H1 (cell line): ENCODE measurements at regions not wholly inside any gene's neighbourhood (a gene's known extent, or its start where the extent isn't known, plus 50 kb on each side); places are given as distances from the start of the nearest gene placed in this dataset.

Experiments used
- CTCF ChIA-PET: fragments of 300-600 bp; sonication (Branson Sonifier 250); formaldehyde crosslinking; loops from one replicate; lab custom pipeline; 2021; ENCODE audit not compliant: partially characterized antibody; lab: Charles Lee
- POLR2A ChIA-PET: fragments of 300-600 bp; sonication (Branson Sonifier 250); formaldehyde crosslinking; loops from one replicate; lab custom pipeline; 2021; ENCODE audit warnings: inconsistent platforms; ENCODE audit not compliant: partially characterized antibody; lab: Charles Lee
- DNase-seq, 2 experiments: peaks; one replicate each; pipeline versions ENCODE4 v3.0.0 to v3.0.0-alpha.2; 2010 to 2022; ENCODE audit warnings: low spot score in 2 of 2, low read depth in 1 of 2, mixed read lengths in 1 of 2
- FAIRE-seq: peaks from 2 replicates; lab custom pipeline; 2011; peaks lifted over from hg19 to GRCh38; lab: Jason Lieb, UNC
- H2AFZ ChIP-seq: 2 replicates; pipeline ENCODE4 v1.8.1; 2012; ENCODE audit warnings: low read length, inconsistent platforms
- H2AK5ac ChIP-seq: 2 replicates; pipeline ENCODE4 v1.6.1; 2013; ENCODE audit warnings: low read depth, low read length
- H2BK120ac ChIP-seq: replicated peaks from 2 replicates; pipeline ENCODE3; 2013; ENCODE audit warnings: low read depth, low read length, inconsistent platforms
- H2BK12ac ChIP-seq: 2 replicates; pipeline ENCODE4 v1.6.1; 2013; ENCODE audit warnings: low read depth, low read length
- H2BK15ac ChIP-seq: 2 replicates; pipeline ENCODE4 v1.6.1; 2013; ENCODE audit warnings: low read length
- H2BK20ac ChIP-seq: 2 replicates; pipeline ENCODE4 v1.6.1; 2013; ENCODE audit warnings: low read length
- H2BK5ac ChIP-seq: 2 replicates; pipeline ENCODE4 v1.6.1; 2013; ENCODE audit warnings: low read depth, low read length
- H3K14ac ChIP-seq: 2 replicates; pipeline ENCODE4 v1.6.1; 2013; ENCODE audit warnings: inconsistent platforms; ENCODE audit not compliant: insufficient read length
- H3K18ac ChIP-seq: 2 replicates; pipeline ENCODE4 v1.6.1; 2013; ENCODE audit warnings: low read length; ENCODE audit errors: extremely low read depth
- H3K23ac ChIP-seq: 2 replicates; pipeline ENCODE4 v1.6.1; 2013; ENCODE audit warnings: inconsistent platforms; ENCODE audit not compliant: insufficient read length
- H3K23me2 ChIP-seq: 2 replicates; pipeline ENCODE4 v1.6.1; 2013; ENCODE audit warnings: low read depth, low read length
- H3K27ac ChIP-seq: 2 replicates; pipeline ENCODE4 v1.6.1; 2011; ENCODE audit warnings: low read depth, low read length, inconsistent platforms
- H3K27me3 ChIP-seq, 4 experiments: replicated peaks in 1 of 4; 1 replicate in 1 of 4; 2 replicates in 3 of 4; pipeline versions ENCODE4 v1.6.1 to v1.8.1; 2011 to 2013; ENCODE audit warnings: low read length in 3 of 4, mild to moderate bottlenecking in 3 of 4, inconsistent platforms in 2 of 4, mixed read lengths in 2 of 4, moderate library complexity in 1 of 4; ENCODE audit not compliant: control insufficient read depth in 3 of 4, insufficient read depth in 3 of 4; ENCODE audit errors: extremely low read depth in 1 of 4
- H3K36me3 ChIP-seq, 4 experiments: 2 replicates each; pipeline versions ENCODE4 v1.6.1 to v1.8.1; 2011 to 2013; ENCODE audit warnings: mild to moderate bottlenecking in 4 of 4, low read length in 3 of 4, moderate library complexity in 2 of 4, control low read depth in 1 of 4, inconsistent platforms in 1 of 4; ENCODE audit not compliant: insufficient read depth in 4 of 4, control insufficient read depth in 2 of 4
- H3K4ac ChIP-seq: replicated peaks from 2 replicates; pipeline ENCODE3; 2013; ENCODE audit warnings: low read length, low read depth, mixed read lengths, inconsistent platforms; ENCODE audit not compliant: insufficient read length
- H3K4me1 ChIP-seq, 4 experiments: replicated peaks in 1 of 4; 1 replicate in 1 of 4; 2 replicates in 3 of 4; pipeline versions ENCODE4 v1.6.1 to v1.8.1; 2011 to 2013; ENCODE audit warnings: low read length in 3 of 4, inconsistent platforms in 2 of 4, mixed read lengths in 1 of 4; ENCODE audit not compliant: insufficient read depth in 4 of 4, control insufficient read depth in 3 of 4
- H3K4me2 ChIP-seq, 2 experiments: 2 replicates each; pipeline versions ENCODE4 v1.6.1 to v1.8.1; 2011 to 2013; ENCODE audit warnings: low read depth in 2 of 2, low read length in 2 of 2, control low read depth in 1 of 2, inconsistent platforms in 1 of 2, mild to moderate bottlenecking in 1 of 2; ENCODE audit not compliant: insufficient read depth in 1 of 2
- H3K4me3 ChIP-seq, 4 experiments: fragments of 200-600, 300-600 bp in 1 of 4; sonication (generic), shearing (Covaris generic), sonication (Bioruptor Twin) in 1 of 4; 2 replicates each; pipeline versions ENCODE4 v1.5.1 to v1.8.1; 2011 to 2016; ENCODE audit warnings: low read length in 4 of 4, low read depth in 3 of 4, control low read depth in 2 of 4, inconsistent platforms in 2 of 4, mild to moderate bottlenecking in 2 of 4, mixed read lengths in 1 of 4, moderate library complexity in 1 of 4; ENCODE audit not compliant: insufficient read depth in 2 of 4; ENCODE audit errors: extremely low read depth in 1 of 4
- H3K56ac ChIP-seq: replicated peaks from 2 replicates; pipeline ENCODE3; 2013; ENCODE audit warnings: low read depth, mild to moderate bottlenecking, mixed read lengths, low read length, inconsistent platforms; ENCODE audit not compliant: insufficient read length
- H3K79me1 ChIP-seq: 2 replicates; pipeline ENCODE4 v1.6.1; 2013; ENCODE audit warnings: low read depth, low read length, control low read depth
- H3K79me2 ChIP-seq, 2 experiments: 2 replicates each; pipeline versions ENCODE4 v1.6.1 to v1.8.1; 2012 to 2013; ENCODE audit warnings: low read length in 2 of 2, mild to moderate bottlenecking in 2 of 2, inconsistent platforms in 1 of 2; ENCODE audit not compliant: insufficient read depth in 2 of 2, control insufficient read depth in 1 of 2
- H3K9ac ChIP-seq, 4 experiments: replicated peaks in 1 of 4; 1 replicate in 1 of 4; 2 replicates in 3 of 4; pipeline versions ENCODE4 v1.6.1 to v1.8.1; 2011 to 2013; ENCODE audit warnings: low read depth in 3 of 4, low read length in 3 of 4, control low read depth in 2 of 4, mild to moderate bottlenecking in 2 of 4, moderate library complexity in 2 of 4, inconsistent platforms in 1 of 4; ENCODE audit errors: extremely low read depth in 1 of 4
- H3K9me3 ChIP-seq, 2 experiments: 2 replicates each; pipeline versions ENCODE4 v1.6.1 to v1.8.1; 2012 to 2013; ENCODE audit warnings: mild to moderate bottlenecking in 2 of 2, moderate library complexity in 2 of 2, control low read depth in 1 of 2, inconsistent platforms in 1 of 2, low read depth in 1 of 2, low read length in 1 of 2, mixed read lengths in 1 of 2; ENCODE audit not compliant: insufficient read depth in 2 of 2
- H4K20me1 ChIP-seq, 2 experiments: replicated peaks in 1 of 2; 2 replicates each; pipeline versions ENCODE3 to v1.8.1; 2011 to 2013; ENCODE audit warnings: inconsistent platforms in 2 of 2, low read length in 2 of 2, mild to moderate bottlenecking in 1 of 2; ENCODE audit not compliant: insufficient read depth in 2 of 2, control insufficient read depth in 1 of 2
- H4K5ac ChIP-seq: 2 replicates; pipeline ENCODE4 v1.6.1; 2013; ENCODE audit warnings: low read length, low read depth, mixed read lengths, inconsistent platforms; ENCODE audit not compliant: insufficient read length
- H4K8ac ChIP-seq: 2 replicates; pipeline ENCODE4 v1.8.0; 2013; ENCODE audit warnings: mild to moderate bottlenecking, moderate library complexity, low read length, inconsistent platforms; ENCODE audit not compliant: insufficient read depth; ENCODE audit errors: extremely low read depth
- H4K91ac ChIP-seq: replicated peaks from 2 replicates; pipeline ENCODE3; 2013; ENCODE audit warnings: low read length, mixed read lengths, inconsistent platforms; ENCODE audit not compliant: insufficient read length
- BACH1 ChIP-seq: IDR thresholded peaks from 2 replicates; pipeline ENCODE4 v1.6.1; 2012; ENCODE audit warnings: low read length, improper control_type of control experiment
- BCL11A ChIP-seq, 2 experiments: IDR thresholded peaks; one replicate each; pipeline ENCODE4 v1.6.1; 2011; ENCODE audit warnings: low read depth in 2 of 2, low read length in 2 of 2, mild to moderate bottlenecking in 2 of 2
- CBX8 ChIP-seq: fragments of 300-800, 300-1000 bp; sonication (generic); IDR thresholded peaks from 2 replicates; pipeline ENCODE4 v1.7.1; 2016; ENCODE audit warnings: low read depth, low read length, borderline replicate concordance
- CTBP2 ChIP-seq: IDR thresholded peaks from 2 replicates; pipeline ENCODE4 v1.7.0; 2011; ENCODE audit warnings: borderline replicate concordance, mild to moderate bottlenecking, moderate library complexity, mixed read lengths, low read length; ENCODE audit not compliant: insufficient read depth, insufficient read length
- EGR1 ChIP-seq: IDR thresholded peaks from 2 replicates; pipeline ENCODE4 v1.6.1; 2011; ENCODE audit warnings: low read depth, low read length, borderline replicate concordance
- GTF2F1 ChIP-seq: IDR thresholded peaks from 2 replicates; pipeline ENCODE4 v1.6.1; 2012; ENCODE audit warnings: low read depth, low read length, improper control_type of control experiment, borderline replicate concordance
- HDAC2 ChIP-seq, 2 experiments: fragments of 300-600 bp in 1 of 2; sonication (generic) in 1 of 2; IDR thresholded peaks; 2 replicates each; pipeline ENCODE4 v1.6.1; 2011 to 2012; ENCODE audit warnings: low read depth in 2 of 2, low read length in 2 of 2, mild to moderate bottlenecking in 2 of 2, moderate library complexity in 2 of 2, borderline replicate concordance in 1 of 2, inconsistent platforms in 1 of 2
- POLR2AphosphoS5 ChIP-seq: IDR thresholded peaks from 2 replicates; pipeline ENCODE4 v1.6.1; 2011; ENCODE audit warnings: low read depth, low read length
- POU5F1 ChIP-seq: IDR thresholded peaks from 2 replicates; pipeline ENCODE4 v1.6.1; 2011; ENCODE audit warnings: low read depth, mild to moderate bottlenecking, low read length, moderate library complexity
- RAD21 ChIP-seq, 2 experiments: IDR thresholded peaks in 1 of 2; conservative IDR thresholded peaks in 1 of 2; 2 replicates each; pipeline ENCODE4 v1.6.1; 2011; ENCODE audit warnings: low read depth in 2 of 2, low read length in 2 of 2, improper control_type of control experiment in 1 of 2, inconsistent platforms in 1 of 2, mild to moderate bottlenecking in 1 of 2, moderate library complexity in 1 of 2
- RXRA ChIP-seq: IDR thresholded peaks from 2 replicates; pipeline ENCODE4 v1.6.1; 2011; ENCODE audit warnings: low read depth, mild to moderate bottlenecking, low read length, moderate library complexity; ENCODE audit not compliant: insufficient read depth
- TAF1 ChIP-seq: IDR thresholded peaks from 2 replicates; pipeline ENCODE4 v1.6.1; 2011; ENCODE audit warnings: mild to moderate bottlenecking, low read depth, low read length
- WGBS, 2 experiments: shearing (Covaris generic) in 1 of 2; methylation state at CpG; one replicate each; pipeline versions ENCODE4 v1.1.6 to v1.1.7; 2013 to 2015; ENCODE audit warnings: low lambda C conversion rate in 2 of 2, mixed read lengths in 2 of 2, inconsistent platforms in 1 of 2, low coverage in 1 of 2, missing lambda C conversion rate in 1 of 2; ENCODE audit not compliant: insufficient replicate concordance in 2 of 2, insufficient coverage in 1 of 2, insufficient read length in 1 of 2; ENCODE audit errors: extremely low coverage in 1 of 2, missing lambda C conversion rate in 1 of 2; 5-methylcytosine and 5-hydroxymethylcytosine counted together

- H3K36me3 ChIP-seq: no peaks in the 10 kb centered on the region
- H3K9ac ChIP-seq: no peak overlapping the region; a peak in 1 of 7 replicates
- H3K79me1 ChIP-seq: no peaks in the 10 kb centered on the region
- H3K4me2 ChIP-seq: no peak overlapping the region
- peak overlapping the region; percentile 46 for H2BK15ac ChIP-seq
- H3K56ac ChIP-seq: no peak overlapping the region
- no peaks in the 10 kb centered on the region for H3K79me2 ChIP-seq
- no peak overlapping the region for H4K8ac ChIP-seq
- H2BK120ac ChIP-seq: no peak overlapping the region
- no peak overlapping the region for H3K4ac ChIP-seq
- no peaks in the 10 kb centered on the region for H3K9me3 ChIP-seq
- H3K18ac ChIP-seq: no peak overlapping the region
- DNase-seq (peak in 1 of 2 experiments; percentile 40), FAIRE-seq (no peak)
- H4K20me1 ChIP-seq: peaks cover 0 to 5% of the 10 kb centered on the region in 2 experiments
- H2BK5ac ChIP-seq: no peak overlapping the region
- H3K23ac ChIP-seq: no peak overlapping the region
- no peak overlapping the region for H2AFZ ChIP-seq
- POLR2A ChIA-PET: no interaction called here
- WGBS, 2 experiments: 92% methylated on average over 10 of the region's 10 CpGs; no CpG with 5 or more reads in 1 of the 2 experiments
- CTCF ChIA-PET: interaction anchor here (0.5 to 3.4 kb wide), 3 partner anchors 12 to 1829 kb away, joined by 3 to 30 read pairs (median 3); no protein-coding TSS in a partner anchor
- no peak overlapping the region for H2BK20ac ChIP-seq
- no peak overlapping the region for H3K27ac ChIP-seq
- H3K14ac ChIP-seq: no peak overlapping the region
- peaks cover 0 to 3% (median 2%) of the 10 kb centered on the region in 4 experiments; a peak in 2 of 7 replicates for H3K4me1 ChIP-seq
- H3K27me3 ChIP-seq: no peaks in the 10 kb centered on the region
- no peak overlapping the region for H4K5ac ChIP-seq
- no peak overlapping the region for H3K4me3 ChIP-seq
- no peaks in the 10 kb centered on the region for H3K23me2 ChIP-seq
- no peak overlapping the region for H2AK5ac ChIP-seq
- 0 out of 2 replicates have a peak overlapping the region, but pooled peaks have one; percentile 50 for H2BK12ac ChIP-seq
- no peak overlapping the region for H4K91ac ChIP-seq
- TF ChIP-seq TAF1: no peak
- TF ChIP-seq RXRA: no peak
- TF ChIP-seq BCL11A (IDR thresholded peaks at IDR 0.05; ENCODE audit: low read depth in 2 of 2, low read length in 2 of 2): no peak
- TF ChIP-seq EGR1: no peak
- no peak for TF ChIP-seq RAD21 (IDR thresholded peaks at IDR 0.05 in 1 of 2, conservative IDR thresholded peaks at IDR 0.05 in 1 of 2; ENCODE audit: low read depth in 2 of 2, low read length in 2 of 2)
- no peak for TF ChIP-seq POLR2AphosphoS5
- TF ChIP-seq CTBP2: no peak
- TF ChIP-seq BACH1: no peak
- no peak for TF ChIP-seq HDAC2 (IDR thresholded peaks at IDR 0.05; ENCODE audit: borderline replicate concordance in 1 of 2, low read depth in 2 of 2, low read length in 2 of 2)
- TF ChIP-seq GTF2F1: no peak
- TF ChIP-seq CBX8: no peak
- no peak for TF ChIP-seq POU5F1
Observed at GRCh38 chr2:129910446-129911362, 68.8 kb upstream of the RAB6C start.
